ENCODE measurements at regions not wholly inside any gene's neighbourhood (a gene's known extent, or its start where the extent isn't known, plus 50 kb on each side); places are given as distances from the start of the nearest gene placed in this dataset.

DNA sequence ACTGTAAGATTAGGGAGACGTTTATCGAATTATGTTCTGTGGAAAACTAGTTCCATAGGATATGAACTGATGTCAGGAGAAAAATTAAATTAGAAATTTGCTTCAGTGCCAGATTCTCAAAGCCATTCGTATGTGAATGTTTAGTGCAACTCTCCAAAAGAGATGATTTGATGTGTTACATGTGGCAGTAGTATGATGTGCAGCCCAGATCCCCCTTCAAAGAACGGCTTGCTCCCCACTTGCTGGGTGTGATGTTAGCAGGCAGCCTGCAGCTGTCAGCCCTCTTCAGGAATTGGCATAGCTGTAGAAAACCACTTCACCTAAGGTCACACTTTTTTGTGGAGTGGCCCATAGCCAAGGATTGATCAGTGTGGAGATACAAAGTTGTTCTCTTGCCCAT is 127.0 kb upstream of the CCDC54 start:
- no peak overlapping the region for H3K4me3 ChIP-seq (ENCODE audit: low read depth, low read length)
- TF ChIP-seq CTCF (IDR thresholded peaks at IDR 0.05; ENCODE audit: borderline replicate concordance, insufficient read depth, low read depth, low read length) = no peak

DNA sequence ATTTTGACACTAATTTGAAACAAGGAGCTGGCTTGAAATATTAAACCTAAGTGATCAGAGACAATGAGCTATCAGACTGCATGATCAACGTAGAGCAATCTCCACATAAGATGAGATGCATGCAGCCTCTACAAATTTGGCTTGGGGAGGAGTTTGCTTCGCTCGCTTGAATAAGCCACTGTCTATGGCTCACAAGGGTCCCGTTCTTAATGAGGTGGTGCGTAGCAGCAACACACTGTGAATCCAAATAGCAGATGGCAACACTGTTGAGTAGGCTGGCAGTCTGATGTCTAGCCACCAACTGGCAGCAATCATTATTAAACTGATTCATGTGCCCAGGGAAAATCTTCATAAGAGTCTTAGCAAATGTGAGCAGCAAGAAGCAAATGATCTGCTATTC is 125.4 kb upstream of the CCDC54 start:
- no peak for TF ChIP-seq CTCF (IDR thresholded peaks at IDR 0.05; ENCODE audit: borderline replicate concordance, insufficient read depth, low read depth, low read length)
- H3K4me3 ChIP-seq (ENCODE audit: low read depth, low read length) = no peak overlapping the region

- H3K4me3 ChIP-seq (ENCODE audit: low read depth, low read length) = no peak overlapping the region
- no peak for TF ChIP-seq CTCF (IDR thresholded peaks at IDR 0.05; ENCODE audit: borderline replicate concordance, insufficient read depth, low read depth, low read length)
Observed at GRCh38 chr3:107256963-107257362, 120.3 kb upstream of the CCDC54 start.

GRCh38 chr3:107258300-107258699 is 118.9 kb upstream of the CCDC54 start:
- no peak overlapping the region for H3K4me3 ChIP-seq (ENCODE audit: low read depth, low read length)
- TF ChIP-seq CTCF (IDR thresholded peaks at IDR 0.05; ENCODE audit: borderline replicate concordance, insufficient read depth, low read depth, low read length) = no peak

- no peak for TF ChIP-seq CTCF (IDR thresholded peaks at IDR 0.05; ENCODE audit: borderline replicate concordance, insufficient read depth, low read depth, low read length)
Observed at GRCh38 chr3:107260207-107260606, 117.0 kb upstream of the CCDC54 start.

GRCh38 chr3:107263269-107264021 is 113.8 kb upstream of the CCDC54 start:
- no peak overlapping the region for H3K4me3 ChIP-seq (ENCODE audit: low read depth, low read length)
- no peak for TF ChIP-seq CTCF (IDR thresholded peaks at IDR 0.05; ENCODE audit: borderline replicate concordance, insufficient read depth, low read depth, low read length)

More at GRCh38 chr3:107260207-107260606, 117.0 kb upstream of the CCDC54 start:
- no peak overlapping the region for H3K4me3 ChIP-seq (ENCODE audit: low read depth, low read length)

GRCh38 chr3:107264888-107265287 is 112.4 kb upstream of the CCDC54 start:
- no peak overlapping the region for H3K4me3 ChIP-seq (ENCODE audit: low read depth, low read length)
- no peak for TF ChIP-seq CTCF (IDR thresholded peaks at IDR 0.05; ENCODE audit: borderline replicate concordance, insufficient read depth, low read depth, low read length)
